DOHH2 (cell line): ENCODE measurements at regions not wholly inside any gene's neighbourhood (a gene's known extent, or its start where the extent isn't known, plus 50 kb on each side); places are given as distances from the start of the nearest gene placed in this dataset.

Source experiments
- H3F3A ChIP-seq: fragments of 200-600 bp; sonication (generic), shearing (Covaris generic); 2 replicates; pipeline ENCODE4 v1.6.0; 2016; ENCODE audit warnings: antibody characterized with exemption, mild to moderate bottlenecking; ENCODE audit not compliant: control insufficient read depth, insufficient read depth
- H3K27ac ChIP-seq: fragments of 200-600 bp; sonication (generic); 2 replicates; pipeline ENCODE4 v1.5.1; 2014; ENCODE audit warnings: low read depth, mild to moderate bottlenecking, low read length, moderate library complexity
- H3K27me3 ChIP-seq: fragments of 200-600 bp; sonication (generic); 2 replicates; pipeline ENCODE4 v1.6.1; 2014; ENCODE audit warnings: mild to moderate bottlenecking, low read length, mixed read lengths; ENCODE audit not compliant: control insufficient read depth
- H3K36me3 ChIP-seq: fragments of 200-600 bp; sonication (generic); 2 replicates; pipeline ENCODE4 v1.6.1; 2014; ENCODE audit warnings: mild to moderate bottlenecking, low read length, moderate library complexity, mixed read lengths; ENCODE audit not compliant: control insufficient read depth
- H3K4me1 ChIP-seq: fragments of 200-600 bp; sonication (generic); 2 replicates; pipeline ENCODE4 v1.6.1; 2014; ENCODE audit warnings: mild to moderate bottlenecking, low read length, mixed read lengths; ENCODE audit not compliant: control insufficient read depth
- H3K4me2 ChIP-seq: fragments of 200-600 bp; sonication (generic); 2 replicates; pipeline ENCODE4 v1.6.0; 2014; ENCODE audit warnings: mild to moderate bottlenecking, low read length, moderate library complexity
- H3K4me3 ChIP-seq: fragments of 200-600 bp; sonication (generic); 2 replicates; pipeline ENCODE4 v1.5.1; 2014; ENCODE audit warnings: mild to moderate bottlenecking, low read length, mixed read lengths
- H3K79me2 ChIP-seq: fragments of 200-600 bp; sonication (generic); 2 replicates; pipeline ENCODE4 v1.6.1; 2014; ENCODE audit warnings: mild to moderate bottlenecking, low read length, mixed read lengths; ENCODE audit not compliant: control insufficient read depth
- H3K9me2 ChIP-seq: fragments of 200-600 bp; sonication (generic); replicated peaks from 2 replicates; pipeline ENCODE4 v1.6.1; 2014; ENCODE audit warnings: mild to moderate bottlenecking, low read length, mixed read lengths; ENCODE audit not compliant: control insufficient read depth
- H3K9me3 ChIP-seq: fragments of 200-600 bp; sonication (generic); 2 replicates; pipeline ENCODE4 v1.6.1; 2014; ENCODE audit warnings: antibody characterized with exemption, low read length, mixed read lengths; ENCODE audit not compliant: control insufficient read depth, insufficient read depth
- H4K20me1 ChIP-seq: fragments of 200-600 bp; sonication (generic); 2 replicates; pipeline ENCODE4 v1.6.0; 2014; ENCODE audit warnings: low read depth, mild to moderate bottlenecking, antibody characterized with exemption, low read length, moderate library complexity; ENCODE audit not compliant: control insufficient read depth, insufficient read depth
- CTCF ChIP-seq: fragments of 200-600 bp; sonication (generic); IDR thresholded peaks from one replicate; pipeline ENCODE4 v1.5.1; 2014; ENCODE audit warnings: antibody characterized with exemption, mild to moderate bottlenecking, low read depth, low read length; ENCODE audit not compliant: poor library complexity, severe bottlenecking
- EZH2phosphoT487 ChIP-seq: fragments of 200-600 bp; sonication (generic); IDR thresholded peaks from 2 replicates; pipeline ENCODE4 v1.6.1; 2017; ENCODE audit warnings: borderline replicate concordance, mild to moderate bottlenecking, antibody characterized with exemption, low read length, moderate library complexity, mixed read lengths

GRCh38 chr6:94213226-94213625 is 793.9 kb upstream of the EPHA7 start:
- H3K9me2 ChIP-seq, result no peaks in the 10 kb centered on the region
- TF ChIP-seq CTCF (no peak), EZH2phosphoT487 (no peak)
- H4K20me1 ChIP-seq, result no peaks in the 10 kb centered on the region
- H3K4me3 ChIP-seq, result no peak overlapping the region
- H3K27ac ChIP-seq, result no peak overlapping the region
- H3K79me2 ChIP-seq, result no peaks in the 10 kb centered on the region
- no peaks in the 10 kb centered on the region for H3K27me3 ChIP-seq
- H3K36me3 ChIP-seq, result no peaks in the 10 kb centered on the region
- H3F3A ChIP-seq, result no peaks in the 10 kb centered on the region
- H3K9me3 ChIP-seq, result no peaks in the 10 kb centered on the region
- no peak overlapping the region for H3K4me2 ChIP-seq
- no peaks in the 10 kb centered on the region for H3K4me1 ChIP-seq

- no peak for TF ChIP-seq EZH2phosphoT487
- no peak for TF ChIP-seq CTCF
Observed at GRCh38 chr6:94196891-94197290, 777.5 kb upstream of the EPHA7 start.

GRCh38 chr6:94190030-94190429 is 770.7 kb upstream of the EPHA7 start:
- no peaks in the 10 kb centered on the region for H3K79me2 ChIP-seq
- no peaks in the 10 kb centered on the region for H3K36me3 ChIP-seq
- H3K4me2 ChIP-seq, result no peak overlapping the region
- H3K27ac ChIP-seq, result no peak overlapping the region
- no peak for TF ChIP-seq CTCF
- no peak for TF ChIP-seq EZH2phosphoT487
- no peaks in the 10 kb centered on the region for H3K4me1 ChIP-seq
- no peaks in the 10 kb centered on the region for H3K27me3 ChIP-seq
- no peaks in the 10 kb centered on the region for H3K9me2 ChIP-seq
- H3K9me3 ChIP-seq, result no peaks in the 10 kb centered on the region
- no peak overlapping the region for H3K4me3 ChIP-seq
- H3F3A ChIP-seq, result no peaks in the 10 kb centered on the region
- H4K20me1 ChIP-seq, result no peaks in the 10 kb centered on the region

More at GRCh38 chr6:94196891-94197290, 777.5 kb upstream of the EPHA7 start:
- Histone ChIP-seq H3K79me2 (no peaks in the 10 kb centered on the region), H3K4me3 (no peak overlapping the region), H3K27me3 (no peaks in the 10 kb centered on the region), H4K20me1 (no peaks in the 10 kb centered on the region), H3K9me3 (no peaks in the 10 kb centered on the region), H3K27ac (no peak overlapping the region), H3K36me3 (no peaks in the 10 kb centered on the region), H3K9me2 (no peaks in the 10 kb centered on the region), H3F3A (no peaks in the 10 kb centered on the region), H3K4me1 (no peaks in the 10 kb centered on the region), H3K4me2 (no peak overlapping the region)
